Right lobe of liver (tissue), 4 donors: ENCODE measurements at regions not wholly inside any gene's neighbourhood (a gene's known extent, or its start where the extent isn't known, plus 50 kb on each side); places are given as distances from the start of the nearest gene placed in this dataset.

Experiments
- POLR2A ChIP-seq: fragments of 450-650 bp; IDR thresholded peaks from one replicate; pipeline ENCODE4 v1.6.1; 2017; ENCODE audit warnings: antibody characterized with exemption, mild to moderate bottlenecking
- TF ChIP-seq, protein P1 (sequence below), 4 donors: fragments of 200-600 bp in 3 of 4; fragments of 450-650 bp in 1 of 4; IDR thresholded peaks; one replicate each; pipeline versions ENCODE4 v1.5.1 to v1.8.0; 2016 to 2022; ENCODE audit warnings: antibody characterized with exemption in 4 of 4, mild to moderate bottlenecking in 2 of 4
- donor health status: DM: no; HTN: no; CAD: no.
- donor health status: DM: no; HTN: no; CAD: no.
- donor health status: DM: no; HTN: yes; CAD: no.

DNA sequence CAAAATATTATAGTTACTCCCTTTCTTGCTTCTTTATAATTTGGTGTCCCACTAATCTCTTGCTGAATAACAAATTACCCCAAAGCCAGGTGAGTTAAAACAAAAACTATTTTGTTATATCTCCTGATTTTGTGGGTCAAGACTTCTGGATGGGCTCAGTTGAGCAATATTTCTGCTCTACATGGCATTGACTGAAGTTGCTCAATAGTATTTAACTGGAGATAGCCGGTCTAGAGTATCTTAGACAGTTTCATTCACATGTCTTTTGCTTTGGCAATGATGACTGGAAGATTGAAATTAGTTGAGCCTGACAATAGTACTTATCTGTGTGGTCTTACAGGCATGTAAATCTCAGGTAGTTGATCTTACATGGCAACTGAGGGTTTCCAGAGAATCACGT, 51.0 kb upstream of the TP63 start:
- TF ChIP-seq, protein P1, sequence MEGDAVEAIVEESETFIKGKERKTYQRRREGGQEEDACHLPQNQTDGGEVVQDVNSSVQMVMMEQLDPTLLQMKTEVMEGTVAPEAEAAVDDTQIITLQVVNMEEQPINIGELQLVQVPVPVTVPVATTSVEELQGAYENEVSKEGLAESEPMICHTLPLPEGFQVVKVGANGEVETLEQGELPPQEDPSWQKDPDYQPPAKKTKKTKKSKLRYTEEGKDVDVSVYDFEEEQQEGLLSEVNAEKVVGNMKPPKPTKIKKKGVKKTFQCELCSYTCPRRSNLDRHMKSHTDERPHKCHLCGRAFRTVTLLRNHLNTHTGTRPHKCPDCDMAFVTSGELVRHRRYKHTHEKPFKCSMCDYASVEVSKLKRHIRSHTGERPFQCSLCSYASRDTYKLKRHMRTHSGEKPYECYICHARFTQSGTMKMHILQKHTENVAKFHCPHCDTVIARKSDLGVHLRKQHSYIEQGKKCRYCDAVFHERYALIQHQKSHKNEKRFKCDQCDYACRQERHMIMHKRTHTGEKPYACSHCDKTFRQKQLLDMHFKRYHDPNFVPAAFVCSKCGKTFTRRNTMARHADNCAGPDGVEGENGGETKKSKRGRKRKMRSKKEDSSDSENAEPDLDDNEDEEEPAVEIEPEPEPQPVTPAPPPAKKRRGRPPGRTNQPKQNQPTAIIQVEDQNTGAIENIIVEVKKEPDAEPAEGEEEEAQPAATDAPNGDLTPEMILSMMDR (IDR thresholded peaks at IDR 0.05), result no peak
- no peak for TF ChIP-seq POLR2A
